Myocyte (in vitro differentiated cells): ENCODE measurements at regions not wholly inside any gene's neighbourhood (a gene's known extent, or its start where the extent isn't known, plus 50 kb on each side); places are given as distances from the start of the nearest gene placed in this dataset.

Source experiments
- DNase-seq: peaks from one replicate; pipeline ENCODE4 v3.0.0-alpha.2; 2012; ENCODE audit warnings: low read depth

GRCh38 chr4:181944527-181944926, 298.7 kb upstream of the TENM3 start:
- DNase-seq: no peak

DNA sequence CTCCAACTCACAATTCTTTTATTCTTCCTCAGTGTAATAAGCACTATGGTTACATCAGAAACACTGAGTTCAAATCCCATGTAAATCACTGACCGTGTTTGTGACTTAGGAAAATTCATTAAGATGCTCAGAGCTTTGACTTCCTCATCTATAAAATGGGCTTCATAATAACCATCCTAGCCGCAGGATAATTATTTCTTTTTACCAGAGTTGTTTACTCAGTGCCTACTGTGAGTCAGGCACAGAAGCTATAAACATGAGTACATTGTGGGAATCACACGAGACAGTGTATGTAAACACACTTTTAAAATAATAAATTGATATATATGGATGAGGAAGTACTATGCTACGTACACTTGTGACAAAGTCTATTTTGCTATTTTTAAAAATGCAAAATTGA, 296.3 kb upstream of the TENM3 start:
- no peak for DNase-seq

GRCh38 chr4:181948839-181949382, 294.3 kb upstream of the TENM3 start:
- no peak for DNase-seq

DNA sequence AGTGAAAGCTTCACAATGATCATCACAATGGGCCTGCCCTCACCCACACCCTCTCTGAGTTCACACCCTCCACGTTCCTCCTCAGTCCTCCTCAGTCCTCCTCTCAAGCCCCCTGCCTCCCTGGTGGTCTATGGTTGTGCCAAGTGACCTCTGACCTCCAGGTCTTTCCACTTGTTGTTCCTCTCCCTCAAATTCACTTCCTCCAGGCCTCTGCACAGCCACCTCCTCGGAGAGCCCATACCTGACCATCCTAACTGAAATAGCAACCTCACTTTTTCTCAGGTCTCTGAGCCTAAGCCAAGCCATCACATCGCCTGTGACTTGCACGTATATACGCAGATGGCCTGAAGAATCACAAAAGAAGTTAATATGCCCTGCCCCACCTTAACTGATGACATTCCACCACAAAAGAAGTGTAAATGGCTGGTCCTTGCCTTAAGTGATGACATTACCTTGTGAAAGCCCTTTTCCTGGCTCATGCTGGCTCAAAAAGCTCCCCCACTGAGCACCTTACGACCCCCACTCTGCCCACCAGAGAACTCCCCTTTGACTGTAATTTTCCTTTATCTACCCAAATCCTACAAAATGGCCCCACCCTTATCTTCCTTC, 293.4 kb upstream of the TENM3 start:
- no peak for DNase-seq

- DNase-seq: no peak
These were observed 292.7 kb upstream of the TENM3 start for GRCh38 chr4:181950372-181951127.

- no peak for DNase-seq
These were observed 291.9 kb upstream of the TENM3 start for GRCh38 chr4:181951265-181951664.

GRCh38 chr4:181952478-181952877, 290.7 kb upstream of the TENM3 start:
- peak; percentile 84 for DNase-seq

DNA sequence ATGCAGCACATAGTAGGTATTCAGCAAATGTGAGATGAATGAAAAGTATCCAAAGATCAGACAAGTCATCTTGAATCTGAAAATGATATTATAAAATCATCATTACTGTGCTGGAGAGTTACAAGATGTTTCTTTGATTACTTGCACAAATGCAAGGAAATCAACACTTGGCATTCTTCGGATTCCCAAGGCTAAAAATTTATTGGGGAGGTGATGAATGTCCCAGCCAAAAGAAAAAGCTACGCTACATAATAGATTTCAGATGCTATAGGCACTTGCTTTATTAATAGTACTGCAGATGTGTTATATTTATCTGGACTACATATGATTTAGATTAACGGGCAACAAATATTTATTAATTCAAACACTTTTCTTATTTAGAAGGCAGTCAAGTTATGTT, 286.7 kb upstream of the TENM3 start:
- DNase-seq: no peak

GRCh38 chr4:181957088-181957487, 286.1 kb upstream of the TENM3 start:
- DNase-seq: peak; percentile 74

DNA sequence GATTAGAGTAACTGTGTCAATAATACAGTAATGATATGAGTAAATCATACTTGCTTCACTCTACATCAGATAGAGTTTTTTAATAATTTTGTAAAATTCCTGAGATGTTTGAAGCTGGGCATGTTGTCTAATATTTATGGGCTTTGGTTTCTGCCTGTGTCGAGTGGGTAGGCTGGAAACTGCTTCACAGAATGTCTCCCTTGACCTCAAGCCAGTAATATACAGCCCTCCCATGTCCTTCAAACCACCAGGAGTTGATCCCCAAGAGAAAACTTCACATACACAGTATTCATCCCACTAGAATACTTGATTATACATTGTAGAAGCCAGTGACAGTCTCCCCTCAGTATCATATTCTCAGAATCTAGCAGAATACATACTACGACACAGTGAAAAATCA, 284.8 kb upstream of the TENM3 start:
- DNase-seq: peak; percentile 59

DNA sequence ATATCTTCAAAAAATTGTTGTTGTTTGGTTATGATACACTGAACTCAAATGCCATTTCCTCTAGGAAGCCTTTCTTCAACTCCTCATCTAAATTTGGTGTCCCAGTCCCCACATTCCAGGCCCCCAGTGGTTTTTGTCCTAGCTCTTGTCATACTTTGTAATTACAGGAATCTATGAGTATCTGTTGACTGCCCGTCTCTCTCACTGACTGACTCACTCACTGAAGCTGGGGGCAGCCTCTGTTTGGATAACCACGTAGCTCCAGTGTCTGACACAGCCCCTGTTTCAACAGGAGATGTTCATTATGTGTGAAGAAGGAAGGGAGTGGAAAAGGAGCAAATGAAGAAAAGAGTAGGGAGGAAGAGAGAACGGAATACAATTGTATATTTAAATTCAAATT, 284.1 kb upstream of the TENM3 start:
- peak; percentile 85 for DNase-seq

DNA sequence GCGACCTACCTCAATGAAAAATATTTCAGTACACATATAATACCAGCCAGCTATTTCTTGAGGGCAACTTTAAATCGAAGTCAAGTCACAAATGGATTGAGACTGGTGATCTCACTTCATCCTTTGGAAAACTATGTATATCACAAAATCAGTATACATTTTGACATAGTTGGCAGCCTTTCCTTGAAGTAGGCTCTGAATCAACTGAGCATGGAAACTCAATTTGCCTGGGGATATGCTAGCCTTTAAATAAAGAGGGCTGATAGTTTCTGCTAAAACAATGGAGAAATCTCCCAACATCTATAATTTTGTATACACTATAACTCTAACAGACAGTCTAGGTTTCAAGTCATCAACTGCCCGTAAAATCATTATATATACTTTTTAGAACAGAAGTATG, 282.8 kb upstream of the TENM3 start:
- DNase-seq: no peak

DNA sequence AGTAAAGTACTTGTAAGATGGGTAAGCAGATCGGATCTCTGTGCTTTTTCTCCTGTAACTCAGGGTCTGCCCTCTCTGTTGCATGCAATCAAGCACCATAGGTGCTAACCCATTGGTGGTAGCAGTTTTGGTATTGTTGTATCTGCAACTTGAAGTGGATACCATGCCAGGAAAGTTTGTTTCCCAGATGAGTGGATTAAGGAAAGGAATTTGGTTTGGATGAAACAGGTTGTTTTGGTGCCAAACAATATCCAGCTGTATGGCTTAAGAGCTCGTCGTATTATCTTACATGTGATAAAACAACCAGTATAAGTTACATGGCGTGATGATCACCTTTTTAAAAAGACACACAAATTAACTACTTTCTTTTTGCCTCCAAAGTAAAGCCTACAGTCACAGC, 280.9 kb upstream of the TENM3 start:
- DNase-seq: peak; percentile 59

- no peak for DNase-seq
These were observed 278.5 kb upstream of the TENM3 start for GRCh38 chr4:181964731-181965130.

DNA sequence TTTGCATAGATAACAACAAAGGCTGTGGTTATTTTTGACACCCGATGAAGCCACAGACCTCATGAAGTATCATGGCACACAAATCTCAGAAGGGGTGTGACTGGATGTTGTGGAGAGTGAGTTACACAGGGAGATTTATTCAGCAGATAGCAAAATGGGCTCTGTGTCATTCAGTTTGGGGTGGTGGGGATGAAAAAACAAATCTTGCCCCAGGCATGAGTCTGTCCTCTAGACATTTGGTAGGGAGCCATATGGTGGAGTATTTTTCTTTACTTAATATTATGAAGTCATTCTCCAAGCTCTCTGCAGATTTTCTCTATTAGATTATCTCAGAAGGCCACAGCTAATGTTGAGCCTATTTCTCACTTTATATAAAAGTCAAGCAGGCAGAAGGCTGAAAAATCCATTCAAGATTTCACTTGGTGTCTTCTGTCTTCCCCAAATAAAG, 277.1 kb upstream of the TENM3 start:
- peak; percentile 94 for DNase-seq

DNA sequence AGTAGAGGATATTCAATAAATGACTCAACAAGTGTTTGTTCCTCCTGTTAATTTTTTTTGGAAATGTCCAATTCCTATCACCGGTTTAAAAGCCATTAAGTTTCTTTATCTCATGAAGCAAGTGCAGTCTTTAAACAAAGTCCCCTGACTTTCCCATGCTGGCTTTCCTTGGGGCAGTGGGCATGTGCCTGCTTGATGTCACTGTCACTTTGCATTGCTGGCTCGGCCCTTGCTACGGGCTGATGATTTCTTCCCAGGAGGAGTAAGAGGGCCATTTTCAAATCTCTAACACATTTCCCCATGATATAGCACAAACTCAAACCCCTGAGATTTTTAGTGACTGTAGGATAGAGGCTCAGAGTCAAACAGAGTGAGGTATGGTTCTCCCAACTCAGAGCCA, 275.8 kb upstream of the TENM3 start:
- DNase-seq: no peak

DNA sequence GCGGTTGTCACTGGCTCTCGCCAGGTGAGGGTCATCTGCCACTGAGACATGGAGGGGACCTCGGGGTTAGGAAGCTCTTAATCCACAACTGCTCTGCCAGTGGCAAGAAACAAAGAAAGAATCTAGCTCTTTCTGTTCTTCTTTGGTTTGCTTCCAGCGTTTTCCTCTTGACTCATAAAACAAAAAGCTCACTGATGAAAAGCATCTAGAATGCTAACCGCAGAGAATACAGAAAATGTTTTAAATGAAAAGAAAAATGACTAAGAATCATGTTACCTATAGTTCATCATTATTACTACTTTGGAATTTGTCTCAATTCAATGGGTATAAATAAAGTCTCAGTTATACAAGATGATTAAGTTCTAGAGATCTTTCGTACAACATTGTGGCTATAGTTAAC, 274.8 kb upstream of the TENM3 start:
- peak; percentile 71 for DNase-seq

DNA sequence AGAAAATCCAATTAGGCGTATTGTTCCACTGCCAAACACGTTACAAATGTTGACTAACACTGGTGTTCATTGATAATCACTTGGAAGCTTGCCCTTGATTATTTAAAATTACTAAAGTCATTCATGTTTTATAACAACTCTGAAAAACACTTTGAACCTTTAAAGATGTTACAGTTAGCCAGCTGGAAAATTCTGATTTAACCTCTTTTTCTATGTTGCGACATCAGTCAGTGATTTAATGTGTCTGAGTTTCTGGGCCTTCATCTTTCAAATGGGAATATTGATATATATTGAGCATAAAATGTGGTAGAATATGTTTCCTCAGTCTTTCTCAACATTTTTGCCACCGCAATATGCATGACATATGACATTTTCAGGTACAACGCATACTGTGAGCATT, 274.1 kb upstream of the TENM3 start:
- DNase-seq: no peak

DNA sequence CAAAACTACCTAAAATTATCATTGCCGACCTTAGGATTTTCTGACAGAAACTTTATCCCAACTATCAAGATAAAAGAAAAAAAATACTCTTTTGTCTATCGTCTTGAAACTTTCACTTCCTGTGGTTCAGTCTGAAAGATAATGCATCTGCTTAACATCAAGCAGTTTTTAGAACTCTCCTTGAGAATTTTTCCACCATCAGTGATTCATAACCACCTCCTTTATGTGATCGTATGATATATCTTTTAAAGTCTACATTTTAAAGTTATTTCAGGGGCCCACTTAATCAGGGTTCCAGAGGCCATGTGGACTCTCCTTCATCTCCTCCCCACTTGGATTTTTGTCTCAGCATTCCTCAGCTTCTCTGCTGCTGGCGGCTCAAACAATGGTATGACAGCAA, 272.8 kb upstream of the TENM3 start:
- no peak for DNase-seq

- DNase-seq: peak; percentile 37
These were observed 271.8 kb upstream of the TENM3 start for GRCh38 chr4:181971411-181971810.

GRCh38 chr4:181971973-181972372, 271.2 kb upstream of the TENM3 start:
- DNase-seq: peak; percentile 37

DNA sequence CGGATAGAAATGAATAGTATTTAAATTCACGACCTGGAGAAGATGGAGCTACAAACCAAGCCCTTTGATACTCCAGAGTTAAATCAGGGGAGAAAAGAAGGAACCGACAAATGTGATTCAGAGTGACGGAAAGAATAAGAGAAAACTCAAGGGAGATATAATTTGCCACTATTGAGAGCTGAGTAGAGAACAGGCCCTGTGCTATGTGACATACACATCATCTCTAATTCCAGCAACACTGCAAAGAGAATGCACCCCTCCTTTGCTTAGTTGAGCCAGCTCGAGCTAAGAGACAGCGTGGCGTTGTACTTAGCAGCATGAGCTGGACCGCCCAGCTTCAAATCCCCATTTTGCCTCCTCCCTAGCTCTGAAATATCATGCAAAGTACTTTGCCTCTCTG, 266.4 kb upstream of the TENM3 start:
- no peak for DNase-seq

DNA sequence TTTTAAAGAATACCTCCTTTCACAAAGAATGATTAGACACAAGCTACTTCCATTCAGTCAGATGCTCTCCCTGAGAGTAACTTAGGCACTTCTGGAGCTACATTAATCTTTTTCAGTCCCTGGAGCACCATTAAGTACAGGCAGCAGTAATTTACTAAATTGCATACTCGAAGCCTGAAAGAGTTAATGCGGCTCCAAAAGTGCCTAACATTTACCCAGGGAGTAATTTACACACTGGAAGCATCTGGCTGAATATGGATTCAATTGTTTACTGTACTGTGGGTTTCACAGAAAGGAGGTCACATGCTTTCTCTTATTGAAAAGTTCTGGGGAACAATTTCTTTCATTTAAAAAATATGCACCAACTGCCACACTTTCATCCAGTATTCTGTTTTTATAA, 260.8 kb upstream of the TENM3 start:
- DNase-seq: no peak
